HG03097 (cell line): ENCODE measurements at regions not wholly inside any gene's neighbourhood (a gene's known extent, or its start where the extent isn't known, plus 50 kb on each side); places are given as distances from the start of the nearest gene placed in this dataset.
"Not testable (repeated sequence)": the region's sequence is repeated elsewhere in the genome, so short reads cannot be mapped to it uniquely, and the experiment has no call there.

ENCODE experiments used
- ATAC-seq: cut with Tn5 transposase; IDR thresholded peaks from one replicate; pipeline ENCODE4 v1.9.1; 2021; ENCODE audit not compliant: unreplicated experiment, low FRiP score

- ATAC-seq: no peak
Measured at GRCh38 chr12:91249518-91250272, 67.1 kb upstream of the DCN start.

DNA sequence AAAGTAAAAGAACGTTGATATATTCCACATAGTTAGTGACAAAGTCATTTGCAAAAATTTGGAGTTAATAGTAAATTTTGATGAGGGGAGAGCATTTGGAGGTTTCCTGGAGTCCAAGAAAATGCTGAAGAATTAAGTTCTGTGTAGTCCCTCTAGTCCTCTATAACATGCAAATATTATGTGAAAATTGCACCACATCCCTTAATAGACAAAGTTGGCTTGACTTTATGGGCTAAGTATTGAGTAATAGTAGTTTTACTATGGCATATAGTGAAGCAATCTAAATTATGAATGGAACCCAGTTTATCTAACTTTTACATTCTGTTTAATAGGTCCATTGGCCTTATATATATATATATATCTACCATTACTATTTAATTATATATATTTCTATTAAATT, 66.4 kb upstream of the DCN start:
- ATAC-seq: no peak

DNA sequence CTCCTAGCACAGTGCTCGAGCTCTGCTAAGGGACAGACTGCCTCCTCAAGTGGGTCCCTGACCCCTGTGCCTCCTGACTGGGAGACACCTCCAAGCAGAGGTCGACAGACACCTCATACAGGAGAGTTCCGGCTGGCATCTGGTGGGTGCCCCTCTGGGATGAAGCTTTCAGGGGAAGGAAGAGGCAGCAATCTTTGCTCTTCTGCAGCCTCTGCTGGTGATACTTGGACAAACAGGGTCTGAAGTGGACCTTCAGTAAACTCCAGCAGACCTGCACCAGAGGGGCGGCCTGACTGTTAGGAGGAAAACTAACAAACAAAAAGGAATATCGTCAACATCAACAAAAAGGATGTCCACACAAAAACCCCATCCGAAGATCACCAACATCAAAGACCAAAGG, 60.6 kb upstream of the DCN start:
- ATAC-seq: not testable (repeated sequence)

GRCh38 chr12:91241756-91242155, 59.1 kb upstream of the DCN start:
- no peak for ATAC-seq

GRCh38 chr12:91240386-91241095, 57.9 kb upstream of the DCN start:
- no peak for ATAC-seq

DNA sequence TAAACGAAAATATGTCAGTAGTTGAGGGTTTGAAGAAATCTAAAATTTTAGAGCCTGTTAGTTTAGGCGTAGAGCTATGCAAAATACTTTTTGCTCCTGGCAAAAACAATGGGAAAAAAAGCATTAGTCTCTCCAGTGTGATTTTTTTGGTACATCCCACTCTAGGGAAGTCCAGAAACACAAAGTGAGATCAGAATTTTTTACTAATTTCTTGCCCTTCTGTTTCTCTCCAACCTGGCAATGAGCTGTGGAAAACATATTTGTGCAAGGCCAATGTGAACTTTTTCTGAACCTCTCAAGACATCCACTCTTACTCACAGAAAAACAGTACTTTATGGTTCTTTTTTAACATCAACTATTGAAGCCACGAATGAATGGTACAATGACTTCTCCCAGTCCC, 56.9 kb upstream of the DCN start:
- ATAC-seq: no peak
